ENCODE measurements at regions not wholly inside any gene's neighbourhood (a gene's known extent, or its start where the extent isn't known, plus 50 kb on each side); places are given as distances from the start of the nearest gene placed in this dataset.

DNA sequence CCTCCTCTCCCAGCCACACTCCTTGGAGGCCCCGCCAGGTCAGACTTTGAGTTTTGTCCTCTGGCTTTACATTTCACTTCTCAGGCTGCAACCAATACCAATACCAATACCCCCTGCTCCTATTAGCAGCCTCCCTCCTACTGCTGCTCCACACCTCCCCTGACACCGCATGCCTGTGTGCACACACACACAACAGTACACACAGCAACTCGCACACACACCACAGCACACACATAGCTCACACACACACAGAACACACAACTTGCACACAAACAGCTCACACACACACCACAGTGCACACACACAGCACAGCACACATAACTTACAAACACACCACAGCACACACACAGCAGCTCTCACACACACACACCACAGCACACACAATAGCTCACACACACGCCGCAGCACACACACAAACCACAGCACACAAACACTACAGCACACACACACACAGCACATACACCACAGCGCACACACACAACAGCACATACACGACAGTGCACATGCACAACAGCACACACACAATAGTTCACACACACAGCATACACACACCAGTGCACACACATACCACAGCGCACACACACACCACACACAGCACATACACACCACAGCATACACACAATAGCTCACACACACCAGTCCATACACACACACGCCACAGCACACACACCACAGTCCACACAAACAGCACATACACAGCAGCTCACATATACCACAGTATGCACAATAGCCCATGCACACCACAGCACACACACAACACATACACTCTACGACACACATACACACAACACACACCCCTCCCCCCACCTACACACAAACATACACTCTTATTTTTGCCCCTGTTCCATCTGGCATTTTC is 204.7 kb downstream of the UACA start:
- Histone ChIP-seq H3K4me1 (ENCODE audit: control insufficient read depth, insufficient read depth, low read length) (peaks cover 3% of the 10 kb centered on the region; the same call in 1 of the 2 replicates), H3K9ac (ENCODE audit: control insufficient read depth, insufficient read depth, low read length) (no peak overlapping the region), H3K79me2 (ENCODE audit: control insufficient read depth, insufficient read depth, low read length) (no peaks in the 10 kb centered on the region), H2AFZ (ENCODE audit: control insufficient read depth, low read depth, low read length) (no peak overlapping the region), H4K20me1 (ENCODE audit: control insufficient read depth, insufficient read depth) (no peaks in the 10 kb centered on the region), H3K36me3 (ENCODE audit: control insufficient read depth in 2 of 2, insufficient read depth in 2 of 2, low read length in 1 of 2) (no peaks in the 10 kb centered on the region), H3K27ac (ENCODE audit: control insufficient read depth, insufficient read depth) (no peak overlapping the region), H3K4me3 (no peak overlapping the region), H3K9me3 (replicated peaks; ENCODE audit: control insufficient read depth, insufficient read depth, low read length) (no peaks in the 10 kb centered on the region), H3K27me3 (replicated peaks in 1 of 2; ENCODE audit: control insufficient read depth in 2 of 2, insufficient read depth in 2 of 2, low read length in 1 of 2) (peaks cover 0 to 7% of the 10 kb centered on the region in 2 experiments; a peak in 2 of 4 replicates), H3K4me2 (ENCODE audit: control insufficient read depth, insufficient read depth) (no peak overlapping the region)
- BruUV-seq (replicated peaks) = no TSS peak
- DNase-seq (ENCODE audit: low read depth, low spot score) = no peak
- ChIA-PET SMC1A (ENCODE audit: uncharacterized antibody, unreplicated experiment) (interaction anchor here (0.7 kb wide), 1 partner anchor 31 kb away, joined by 3 read pairs; no protein-coding TSS in a partner anchor), CTCF (no interaction called here), POLR2A (no interaction called here), RAD21 (ENCODE audit: unreplicated experiment) (interaction anchor here (0.9 kb wide), 1 partner anchor 8 kb away, joined by 3 read pairs; no protein-coding TSS in a partner anchor)
- 47% methylated on average over 10 of the region's 10 CpGs for whole genome bisulfite sequencing (ENCODE audit: insufficient coverage, insufficient replicate concordance, low lambda C conversion rate, missing lambda C conversion rate)
- TF ChIP-seq PAX8 (IDR thresholded peaks at IDR 0.05) = no peak
- no peak for TF ChIP-seq SP1 (IDR thresholded peaks at IDR 0.05; ENCODE audit: low read depth, low read length)
- no peak for TF ChIP-seq NFXL1 (IDR thresholded peaks at IDR 0.05; ENCODE audit: borderline replicate concordance)
- TF ChIP-seq, protein P1, sequence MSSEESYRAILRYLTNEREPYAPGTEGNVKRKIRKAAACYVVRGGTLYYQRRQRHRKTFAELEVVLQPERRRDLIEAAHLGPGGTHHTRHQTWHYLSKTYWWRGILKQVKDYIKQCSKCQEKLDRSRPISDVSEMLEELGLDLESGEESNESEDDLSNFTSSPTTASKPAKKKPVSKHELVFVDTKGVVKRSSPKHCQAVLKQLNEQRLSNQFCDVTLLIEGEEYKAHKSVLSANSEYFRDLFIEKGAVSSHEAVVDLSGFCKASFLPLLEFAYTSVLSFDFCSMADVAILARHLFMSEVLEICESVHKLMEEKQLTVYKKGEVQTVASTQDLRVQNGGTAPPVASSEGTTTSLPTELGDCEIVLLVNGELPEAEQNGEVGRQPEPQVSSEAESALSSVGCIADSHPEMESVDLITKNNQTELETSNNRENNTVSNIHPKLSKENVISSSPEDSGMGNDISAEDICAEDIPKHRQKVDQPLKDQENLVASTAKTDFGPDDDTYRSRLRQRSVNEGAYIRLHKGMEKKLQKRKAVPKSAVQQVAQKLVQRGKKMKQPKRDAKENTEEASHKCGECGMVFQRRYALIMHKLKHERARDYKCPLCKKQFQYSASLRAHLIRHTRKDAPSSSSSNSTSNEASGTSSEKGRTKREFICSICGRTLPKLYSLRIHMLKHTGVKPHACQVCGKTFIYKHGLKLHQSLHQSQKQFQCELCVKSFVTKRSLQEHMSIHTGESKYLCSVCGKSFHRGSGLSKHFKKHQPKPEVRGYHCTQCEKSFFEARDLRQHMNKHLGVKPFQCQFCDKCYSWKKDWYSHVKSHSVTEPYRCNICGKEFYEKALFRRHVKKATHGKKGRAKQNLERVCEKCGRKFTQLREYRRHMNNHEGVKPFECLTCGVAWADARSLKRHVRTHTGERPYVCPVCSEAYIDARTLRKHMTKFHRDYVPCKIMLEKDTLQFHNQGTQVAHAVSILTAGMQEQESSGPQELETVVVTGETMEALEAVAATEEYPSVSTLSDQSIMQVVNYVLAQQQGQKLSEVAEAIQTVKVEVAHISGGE (CRISPR knock-in tag; IDR thresholded peaks at IDR 0.05) = no peak
- TF ChIP-seq SRF (IDR thresholded peaks at IDR 0.05; ENCODE audit: low read depth in 2 of 2, low read length in 2 of 2) = no peak
- no peak for TF ChIP-seq TBL1XR1 (IDR thresholded peaks at IDR 0.05; ENCODE audit: low read depth, low read length)
- no peak for TF ChIP-seq TCF12 (IDR thresholded peaks at IDR 0.05; ENCODE audit: low read depth, low read length)
- no peak for TF ChIP-seq IRF4 (IDR thresholded peaks at IDR 0.05; ENCODE audit: low read depth, low read length)
- TF ChIP-seq, protein P2, sequence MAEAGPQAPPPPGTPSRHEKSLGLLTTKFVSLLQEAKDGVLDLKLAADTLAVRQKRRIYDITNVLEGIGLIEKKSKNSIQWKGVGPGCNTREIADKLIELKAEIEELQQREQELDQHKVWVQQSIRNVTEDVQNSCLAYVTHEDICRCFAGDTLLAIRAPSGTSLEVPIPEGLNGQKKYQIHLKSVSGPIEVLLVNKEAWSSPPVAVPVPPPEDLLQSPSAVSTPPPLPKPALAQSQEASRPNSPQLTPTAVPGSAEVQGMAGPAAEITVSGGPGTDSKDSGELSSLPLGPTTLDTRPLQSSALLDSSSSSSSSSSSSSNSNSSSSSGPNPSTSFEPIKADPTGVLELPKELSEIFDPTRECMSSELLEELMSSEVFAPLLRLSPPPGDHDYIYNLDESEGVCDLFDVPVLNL (IDR thresholded peaks at IDR 0.05; ENCODE audit: low read depth, low read length) = no peak
- TF ChIP-seq TARDBP (IDR thresholded peaks at IDR 0.05; ENCODE audit: borderline replicate concordance) = no peak
- no peak for TF ChIP-seq POLR2A (IDR thresholded peaks at IDR 0.05; ENCODE audit: low read depth, low read length)
- TF ChIP-seq MEF2B (IDR thresholded peaks at IDR 0.05; ENCODE audit: partially characterized antibody, poor library complexity, severe bottlenecking) = no peak
- TF ChIP-seq HDAC6 (IDR thresholded peaks at IDR 0.05; ENCODE audit: unreplicated experiment) = no peak
- no peak for TF ChIP-seq BCL11A (IDR thresholded peaks at IDR 0.05; ENCODE audit: low read depth, low read length)
- TF ChIP-seq NBN (IDR thresholded peaks at IDR 0.05) = no peak
- TF ChIP-seq FOS (IDR thresholded peaks at IDR 0.05; ENCODE audit: borderline replicate concordance, extremely low read depth, insufficient read length) = no peak
- TF ChIP-seq BRCA1 (IDR thresholded peaks at IDR 0.05; ENCODE audit: low read depth, low read length) = no peak
- TF ChIP-seq, protein P3, sequence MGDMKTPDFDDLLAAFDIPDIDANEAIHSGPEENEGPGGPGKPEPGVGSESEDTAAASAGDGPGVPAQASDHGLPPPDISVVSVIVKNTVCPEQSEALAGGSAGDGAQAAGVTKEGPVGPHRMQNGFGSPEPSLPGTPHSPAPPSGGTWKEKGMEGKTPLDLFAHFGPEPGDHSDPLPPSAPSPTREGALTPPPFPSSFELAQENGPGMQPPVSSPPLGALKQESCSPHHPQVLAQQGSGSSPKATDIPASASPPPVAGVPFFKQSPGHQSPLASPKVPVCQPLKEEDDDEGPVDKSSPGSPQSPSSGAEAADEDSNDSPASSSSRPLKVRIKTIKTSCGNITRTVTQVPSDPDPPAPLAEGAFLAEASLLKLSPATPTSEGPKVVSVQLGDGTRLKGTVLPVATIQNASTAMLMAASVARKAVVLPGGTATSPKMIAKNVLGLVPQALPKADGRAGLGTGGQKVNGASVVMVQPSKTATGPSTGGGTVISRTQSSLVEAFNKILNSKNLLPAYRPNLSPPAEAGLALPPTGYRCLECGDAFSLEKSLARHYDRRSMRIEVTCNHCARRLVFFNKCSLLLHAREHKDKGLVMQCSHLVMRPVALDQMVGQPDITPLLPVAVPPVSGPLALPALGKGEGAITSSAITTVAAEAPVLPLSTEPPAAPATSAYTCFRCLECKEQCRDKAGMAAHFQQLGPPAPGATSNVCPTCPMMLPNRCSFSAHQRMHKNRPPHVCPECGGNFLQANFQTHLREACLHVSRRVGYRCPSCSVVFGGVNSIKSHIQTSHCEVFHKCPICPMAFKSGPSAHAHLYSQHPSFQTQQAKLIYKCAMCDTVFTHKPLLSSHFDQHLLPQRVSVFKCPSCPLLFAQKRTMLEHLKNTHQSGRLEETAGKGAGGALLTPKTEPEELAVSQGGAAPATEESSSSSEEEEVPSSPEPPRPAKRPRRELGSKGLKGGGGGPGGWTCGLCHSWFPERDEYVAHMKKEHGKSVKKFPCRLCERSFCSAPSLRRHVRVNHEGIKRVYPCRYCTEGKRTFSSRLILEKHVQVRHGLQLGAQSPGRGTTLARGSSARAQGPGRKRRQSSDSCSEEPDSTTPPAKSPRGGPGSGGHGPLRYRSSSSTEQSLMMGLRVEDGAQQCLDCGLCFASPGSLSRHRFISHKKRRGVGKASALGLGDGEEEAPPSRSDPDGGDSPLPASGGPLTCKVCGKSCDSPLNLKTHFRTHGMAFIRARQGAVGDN (IDR thresholded peaks at IDR 0.05) = no peak
- ATAC-seq = no peak
- FAIRE-seq = no peak
- in situ Hi-C loops (cut with MboI) = no loop called here
- intact Hi-C loops (cut with micrococcal nuclease; ENCODE audit: unreplicated experiment) = no loop called here
